ENCODE measurements at regions not wholly inside any gene's neighbourhood (a gene's known extent, or its start where the extent isn't known, plus 50 kb on each side); places are given as distances from the start of the nearest gene placed in this dataset.

DNA sequence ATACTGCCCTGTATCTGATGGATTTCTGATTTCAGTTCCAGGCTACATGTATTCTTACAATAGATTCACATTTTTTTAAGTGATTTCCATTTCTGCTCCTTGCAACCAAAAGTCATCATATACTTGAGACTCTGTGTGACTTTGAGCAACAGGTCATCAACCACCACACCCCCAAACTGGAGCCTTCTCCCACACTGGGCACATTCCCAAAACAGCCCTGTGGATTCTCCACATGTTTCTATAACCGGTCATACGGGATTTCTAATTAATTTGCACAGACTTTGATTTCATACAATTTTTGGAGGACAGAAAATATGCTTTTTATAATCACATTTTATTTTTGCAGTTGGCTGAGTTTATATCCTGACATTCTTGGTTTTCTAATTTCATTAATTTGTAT lies 317.2 kb upstream of the ID4 start:
- H3K9ac ChIP-seq: no peak overlapping the region
- H4K20me1 ChIP-seq: no peaks in the 10 kb centered on the region
- H3K36me3 ChIP-seq: peaks cover 0 to 8% (median 0%) of the 10 kb centered on the region in 11 experiments; a peak in 2 of 22 replicates
- H3K4me3 ChIP-seq: no peak overlapping the region
- TF ChIP-seq Cebpa-rat (IDR thresholded peaks at IDR 0.05): no peak
- H3K4me1 ChIP-seq: no peaks in the 10 kb centered on the region
- peaks cover 24 to 29% (median 25%) of the 10 kb centered on the region in 11 experiments for H3K9me3 ChIP-seq (replicated peaks in 1 of 11)
- H3K4me2 ChIP-seq: no peak overlapping the region
- no peaks in the 10 kb centered on the region for H3K27me3 ChIP-seq
- H3K27ac ChIP-seq: no peak overlapping the region

DNA sequence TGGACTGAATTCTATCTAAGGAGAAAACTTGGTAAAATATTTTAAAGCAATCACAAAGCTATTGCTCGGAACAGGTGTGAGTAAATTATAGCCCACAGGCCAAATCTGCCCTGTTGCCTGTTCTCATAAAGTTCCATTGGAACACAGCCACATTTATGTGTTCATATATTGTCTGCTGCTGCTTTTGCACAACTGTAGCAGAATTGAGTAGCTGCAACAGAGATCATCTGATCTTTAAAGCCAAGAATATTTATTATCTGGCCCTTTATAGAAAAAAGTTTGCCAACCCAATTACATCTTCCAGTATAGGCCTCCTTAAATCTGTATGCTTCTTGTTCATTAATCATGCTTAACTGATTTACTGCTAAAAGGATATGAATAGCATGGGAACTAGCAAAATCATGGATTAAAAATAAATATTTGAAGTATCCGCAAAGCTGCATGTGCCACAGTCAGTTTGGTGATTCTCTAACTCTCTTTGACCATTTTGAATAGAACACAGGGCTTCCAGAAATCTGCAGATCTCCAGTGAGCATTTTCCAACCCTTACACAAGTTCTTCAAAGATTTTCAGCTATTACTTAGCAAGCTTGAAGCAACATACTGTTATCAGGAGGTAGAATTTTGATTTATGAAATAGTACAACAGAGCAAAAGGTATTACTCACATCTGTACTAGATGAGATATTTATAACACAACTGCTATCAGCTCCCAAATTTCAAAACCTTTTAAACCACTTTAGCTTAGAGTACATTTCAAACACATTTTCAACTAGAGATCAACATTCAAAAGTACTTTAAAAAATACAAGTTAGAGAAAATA lies 312.6 kb upstream of the ID4 start:
- no peaks in the 10 kb centered on the region for H3K9me3 ChIP-seq (replicated peaks in 1 of 11)
- H3K4me3 ChIP-seq: no peak overlapping the region
- no peaks in the 10 kb centered on the region for H3K36me3 ChIP-seq
- H3K27me3 ChIP-seq: no peaks in the 10 kb centered on the region
- H3K4me1 ChIP-seq: no peaks in the 10 kb centered on the region
- no peak overlapping the region for H3K9ac ChIP-seq
- no peak overlapping the region for H3K27ac ChIP-seq
- no peak for TF ChIP-seq Cebpa-rat (IDR thresholded peaks at IDR 0.05)
- no peaks in the 10 kb centered on the region for H4K20me1 ChIP-seq
- H3K4me2 ChIP-seq: no peak overlapping the region

DNA sequence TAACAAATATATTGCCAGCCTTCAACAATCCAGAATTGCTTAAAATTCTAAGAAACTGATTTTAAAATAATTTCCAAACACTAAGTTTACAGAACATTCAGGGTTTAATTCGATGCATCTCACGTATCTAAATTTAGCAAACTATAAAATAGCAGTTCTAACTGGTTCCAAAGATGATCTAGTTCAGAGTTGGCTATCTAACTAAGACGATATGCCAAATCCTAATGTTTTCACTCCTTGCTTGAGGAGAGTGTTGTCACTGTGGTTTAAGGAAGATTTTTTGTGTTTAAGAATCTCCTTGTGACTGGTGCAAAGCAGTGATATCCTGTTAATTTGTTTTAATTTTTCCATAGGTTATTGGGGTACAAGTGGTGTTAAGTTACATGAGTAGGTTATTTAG lies 311.5 kb upstream of the ID4 start:
- no peaks in the 10 kb centered on the region for H4K20me1 ChIP-seq

DNA sequence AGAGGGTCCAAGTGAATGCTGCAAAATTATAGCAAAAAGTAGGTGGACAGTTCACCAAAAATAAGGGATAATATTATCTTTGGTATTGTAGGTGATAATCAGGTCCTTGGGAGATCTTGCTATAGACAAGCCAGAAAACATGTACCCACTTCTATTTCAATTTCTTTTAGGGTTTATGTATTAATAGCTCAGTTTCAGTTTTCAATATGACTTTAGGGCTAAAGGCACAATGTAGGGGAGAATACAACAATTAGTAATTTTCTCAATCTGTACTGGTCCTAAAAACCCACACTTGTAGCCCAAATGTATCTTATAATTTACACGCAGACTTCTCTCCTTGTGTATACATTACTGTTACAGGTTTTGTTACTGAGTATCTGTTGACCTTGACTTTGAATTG lies 307.0 kb upstream of the ID4 start:
- TF ChIP-seq Cebpa-rat (IDR thresholded peaks at IDR 0.05): no peak
- H3K9me3 ChIP-seq (replicated peaks in 1 of 11): no peaks in the 10 kb centered on the region
- no peaks in the 10 kb centered on the region for H4K20me1 ChIP-seq
- H3K27me3 ChIP-seq: no peaks in the 10 kb centered on the region
- H3K4me1 ChIP-seq: no peaks in the 10 kb centered on the region
- H3K4me3 ChIP-seq: no peak overlapping the region
- no peak overlapping the region for H3K9ac ChIP-seq
- H3K27ac ChIP-seq: no peak overlapping the region
- H3K36me3 ChIP-seq: no peaks in the 10 kb centered on the region
- no peak overlapping the region for H3K4me2 ChIP-seq

More for the DNA sequence above, 311.5 kb upstream of the ID4 start:
- H3K27me3 ChIP-seq: no peaks in the 10 kb centered on the region
- no peaks in the 10 kb centered on the region for H3K4me1 ChIP-seq
- H3K27ac ChIP-seq: no peak overlapping the region
- no peaks in the 10 kb centered on the region for H3K36me3 ChIP-seq
- H3K9ac ChIP-seq: no peak overlapping the region
- no peaks in the 10 kb centered on the region for H3K9me3 ChIP-seq (replicated peaks in 1 of 11)
- no peak for TF ChIP-seq Cebpa-rat (IDR thresholded peaks at IDR 0.05)
- no peak overlapping the region for H3K4me3 ChIP-seq
- H3K4me2 ChIP-seq: no peak overlapping the region

DNA sequence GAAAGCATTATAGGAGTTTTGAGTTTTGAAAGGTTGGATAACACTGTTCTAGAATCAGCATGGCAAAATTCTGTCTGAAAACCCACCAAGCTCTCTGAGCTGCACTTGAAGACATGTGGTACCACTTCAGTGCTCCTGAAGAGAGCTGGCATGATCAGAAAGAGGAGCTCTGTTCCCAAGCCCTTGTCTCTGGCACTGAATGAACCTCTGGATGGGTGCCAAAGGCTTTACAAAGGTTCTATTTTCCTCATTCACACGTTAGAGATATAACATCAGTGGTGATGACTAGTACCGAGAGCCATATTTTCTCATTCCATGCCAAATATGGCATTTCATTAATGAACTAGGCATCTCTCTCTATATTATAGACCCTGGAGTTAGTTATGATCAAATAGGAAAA lies 301.8 kb upstream of the ID4 start:
- Histone ChIP-seq H3K4me2 (no peak overlapping the region), H3K9me3 (replicated peaks in 1 of 11) (peaks cover 0 to 6% (median 0%) of the 10 kb centered on the region in 11 experiments; a peak in 2 of 22 replicates), H4K20me1 (no peaks in the 10 kb centered on the region), H3K36me3 (no peaks in the 10 kb centered on the region), H3K4me1 (no peaks in the 10 kb centered on the region), H3K9ac (no peak overlapping the region), H3K4me3 (no peak overlapping the region), H3K27me3 (no peaks in the 10 kb centered on the region), H3K27ac (no peak overlapping the region)
- no peak for TF ChIP-seq Cebpa-rat (IDR thresholded peaks at IDR 0.05)

DNA sequence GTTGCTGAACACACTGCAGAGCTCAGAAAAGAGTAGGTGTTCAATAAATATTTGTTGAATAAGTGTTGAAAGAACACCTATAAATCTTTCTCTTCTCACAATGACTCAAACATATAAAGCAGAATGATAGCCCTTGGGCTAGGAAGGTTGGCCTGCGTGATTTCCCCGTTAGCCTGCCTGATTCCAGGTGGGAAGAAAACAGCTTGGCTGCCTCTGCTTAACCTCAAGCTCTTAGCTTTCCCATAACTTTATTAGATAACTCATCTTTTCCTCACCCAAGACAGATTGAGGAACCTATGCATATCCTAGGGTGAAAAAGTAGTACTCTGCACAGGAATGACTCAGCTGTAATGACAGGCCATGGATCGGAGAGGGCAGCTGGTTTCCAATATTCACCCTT lies 300.3 kb upstream of the ID4 start:
- Histone ChIP-seq H3K4me2 (no peak overlapping the region), H3K36me3 (no peaks in the 10 kb centered on the region), H3K4me3 (no peak overlapping the region), H3K9me3 (replicated peaks in 1 of 11) (peaks cover 0 to 7% (median 0%) of the 10 kb centered on the region in 11 experiments; a peak in 2 of 22 replicates), H3K9ac (no peak overlapping the region), H3K27ac (no peak overlapping the region), H3K27me3 (no peaks in the 10 kb centered on the region), H4K20me1 (no peaks in the 10 kb centered on the region), H3K4me1 (no peaks in the 10 kb centered on the region)
- TF ChIP-seq Cebpa-rat (IDR thresholded peaks at IDR 0.05): no peak

DNA sequence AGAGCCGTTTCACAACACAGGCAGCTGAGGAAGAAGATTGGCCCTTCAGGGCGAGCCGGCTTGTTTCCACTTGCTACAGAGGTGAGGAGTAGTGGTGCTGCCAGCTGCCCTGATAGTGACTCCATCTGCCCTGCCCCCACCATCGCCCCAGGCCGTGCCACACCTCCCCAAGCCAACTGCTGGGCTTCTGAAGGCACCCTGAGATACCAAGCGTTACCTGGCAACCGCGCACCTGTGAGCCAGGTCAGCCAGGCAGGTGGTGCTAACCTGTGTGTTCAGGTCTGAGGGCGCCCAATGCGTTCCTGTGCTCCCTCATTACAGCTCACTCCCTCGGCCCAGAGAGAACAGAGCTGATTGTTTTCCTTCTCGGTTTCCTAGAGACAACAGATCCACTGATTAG lies 299.1 kb upstream of the ID4 start:
- TF ChIP-seq Cebpa-rat (IDR thresholded peaks at IDR 0.05): no peak
- no peak overlapping the region for H3K4me3 ChIP-seq

DNA sequence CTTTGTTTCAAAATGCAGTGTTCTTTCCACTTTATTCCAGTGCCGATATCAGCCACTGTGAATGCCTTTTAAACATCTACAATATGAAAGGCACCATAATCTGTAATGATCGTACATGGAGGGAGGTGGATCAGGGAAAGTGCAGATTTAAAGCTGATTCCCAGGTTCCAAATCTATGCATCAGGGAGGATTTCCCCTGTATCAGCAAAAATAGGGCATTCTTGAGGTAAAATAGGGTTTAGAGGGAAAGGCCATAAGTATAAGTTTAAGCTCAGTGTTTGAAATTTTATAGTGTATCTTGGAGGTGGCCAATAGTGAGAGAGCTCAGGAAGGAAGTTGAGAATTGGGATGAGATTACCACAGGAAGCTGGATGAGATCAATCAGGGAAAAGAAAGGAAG lies 289.7 kb upstream of the ID4 start:
- TF ChIP-seq Cebpa-rat (IDR thresholded peaks at IDR 0.05): no peak

More for the DNA sequence above, 299.1 kb upstream of the ID4 start:
- Histone ChIP-seq H4K20me1 (no peaks in the 10 kb centered on the region), H3K9me3 (replicated peaks in 1 of 11) (peaks cover 0 to 7% (median 0%) of the 10 kb centered on the region in 11 experiments; a peak in 2 of 22 replicates), H3K27me3 (no peaks in the 10 kb centered on the region), H3K36me3 (no peaks in the 10 kb centered on the region), H3K4me1 (no peaks in the 10 kb centered on the region), H3K4me2 (no peak overlapping the region), H3K9ac (no peak overlapping the region), H3K27ac (no peak overlapping the region)

DNA sequence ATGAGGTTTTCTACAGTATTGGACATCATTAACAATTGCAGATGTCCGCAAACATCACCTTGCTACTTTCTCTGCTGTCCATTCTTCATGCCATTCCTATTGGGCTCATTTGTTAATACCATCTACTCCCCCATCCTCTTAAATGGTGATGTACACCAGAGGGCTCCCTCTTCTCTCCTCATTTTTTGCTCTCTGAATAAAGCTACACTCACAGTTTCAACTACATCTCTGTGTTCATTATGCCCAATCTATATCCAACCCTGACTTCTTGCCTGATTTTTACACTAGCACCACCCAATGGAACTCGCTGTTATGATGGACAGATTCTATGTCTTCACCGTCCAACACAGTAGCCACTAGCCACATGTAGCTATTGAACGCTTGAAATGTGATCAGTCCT lies 288.1 kb upstream of the ID4 start:
- no peaks in the 10 kb centered on the region for H3K36me3 ChIP-seq
- no peak overlapping the region for H3K9ac ChIP-seq
- no peak overlapping the region for H3K27ac ChIP-seq
- H3K9me3 ChIP-seq (replicated peaks in 1 of 11): peaks cover 0 to 12% (median 0%) of the 10 kb centered on the region in 11 experiments; a peak in 3 of 22 replicates
- H3K27me3 ChIP-seq: no peaks in the 10 kb centered on the region
- H3K4me2 ChIP-seq: no peak overlapping the region
- no peaks in the 10 kb centered on the region for H4K20me1 ChIP-seq
- no peak overlapping the region for H3K4me3 ChIP-seq
- no peak for TF ChIP-seq Cebpa-rat (IDR thresholded peaks at IDR 0.05)
- H3K4me1 ChIP-seq: no peaks in the 10 kb centered on the region

More for the DNA sequence above, 289.7 kb upstream of the ID4 start:
- no peak overlapping the region for H3K4me2 ChIP-seq
- no peak overlapping the region for H3K4me3 ChIP-seq
- no peaks in the 10 kb centered on the region for H3K36me3 ChIP-seq
- H3K27me3 ChIP-seq: no peaks in the 10 kb centered on the region
- no peaks in the 10 kb centered on the region for H4K20me1 ChIP-seq
- no peaks in the 10 kb centered on the region for H3K4me1 ChIP-seq
- no peak overlapping the region for H3K27ac ChIP-seq
- H3K9me3 ChIP-seq (replicated peaks in 1 of 11): peaks cover 0 to under 1% (median 0%) of the 10 kb centered on the region in 11 experiments; a peak in 2 of 22 replicates
- H3K9ac ChIP-seq: no peak overlapping the region

DNA sequence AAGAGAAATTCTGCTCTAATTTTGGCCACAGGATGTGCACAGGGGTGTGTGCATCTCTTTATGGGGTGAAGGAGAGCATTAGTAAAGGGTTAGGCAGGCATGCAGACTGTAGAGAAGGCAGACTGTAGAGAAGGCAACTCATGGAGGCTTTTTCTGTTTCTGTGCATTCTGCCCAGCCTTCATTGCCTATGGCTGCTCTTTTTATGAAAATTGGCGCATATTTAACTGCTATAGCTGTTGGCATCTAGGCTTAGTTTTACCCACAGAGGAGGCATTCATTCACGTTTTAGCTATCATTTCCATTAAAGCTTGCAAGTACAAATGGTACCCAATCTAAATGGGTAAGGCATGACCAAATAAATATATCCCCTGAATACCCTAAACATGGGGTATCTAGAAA lies 286.8 kb upstream of the ID4 start:
- H3K27ac ChIP-seq: no peak overlapping the region
- no peak for TF ChIP-seq Cebpa-rat (IDR thresholded peaks at IDR 0.05)
- H3K27me3 ChIP-seq: no peaks in the 10 kb centered on the region
- H3K9me3 ChIP-seq (replicated peaks in 1 of 11): peaks cover 0 to 12% (median 0%) of the 10 kb centered on the region in 11 experiments; a peak in 3 of 22 replicates
- H3K4me1 ChIP-seq: no peaks in the 10 kb centered on the region
- H4K20me1 ChIP-seq: no peaks in the 10 kb centered on the region
- no peaks in the 10 kb centered on the region for H3K36me3 ChIP-seq
- no peak overlapping the region for H3K4me3 ChIP-seq
- no peak overlapping the region for H3K4me2 ChIP-seq
- H3K9ac ChIP-seq: no peak overlapping the region
